GM19328 (cell line): ENCODE measurements at regions not wholly inside any gene's neighbourhood (a gene's known extent, or its start where the extent isn't known, plus 50 kb on each side); places are given as distances from the start of the nearest gene placed in this dataset.
"Not testable (repeated sequence)": the region's sequence is repeated elsewhere in the genome, so short reads cannot be mapped to it uniquely, and the experiment has no call there.

Experiments
- ATAC-seq: cut with Tn5 transposase; IDR thresholded peaks from one replicate; pipeline ENCODE4 v1.9.1; 2021; ENCODE audit warnings: mild to moderate bottlenecking, moderate library complexity; ENCODE audit not compliant: unreplicated experiment

DNA sequence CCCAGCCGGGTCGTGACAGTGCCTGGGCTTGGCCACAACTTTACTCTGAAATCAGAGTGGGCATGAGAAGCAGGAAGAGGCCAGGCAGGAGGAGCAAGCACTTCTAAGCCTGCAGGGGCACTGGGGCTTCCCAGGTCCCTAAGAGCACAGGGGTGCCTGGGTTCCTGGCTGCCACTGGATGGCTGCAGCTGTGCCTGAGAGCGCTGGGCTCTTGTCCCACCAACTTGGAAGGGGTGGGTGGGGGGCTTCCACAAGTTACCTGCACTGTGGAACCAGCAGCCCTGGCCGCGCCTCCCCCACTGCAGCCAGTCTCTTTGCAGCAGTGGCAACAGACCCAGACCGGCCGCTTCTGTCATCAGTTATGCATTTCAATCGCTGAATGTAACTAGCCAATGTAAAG, 434.7 kb upstream of the GRM3 start:
- no peak for ATAC-seq

DNA sequence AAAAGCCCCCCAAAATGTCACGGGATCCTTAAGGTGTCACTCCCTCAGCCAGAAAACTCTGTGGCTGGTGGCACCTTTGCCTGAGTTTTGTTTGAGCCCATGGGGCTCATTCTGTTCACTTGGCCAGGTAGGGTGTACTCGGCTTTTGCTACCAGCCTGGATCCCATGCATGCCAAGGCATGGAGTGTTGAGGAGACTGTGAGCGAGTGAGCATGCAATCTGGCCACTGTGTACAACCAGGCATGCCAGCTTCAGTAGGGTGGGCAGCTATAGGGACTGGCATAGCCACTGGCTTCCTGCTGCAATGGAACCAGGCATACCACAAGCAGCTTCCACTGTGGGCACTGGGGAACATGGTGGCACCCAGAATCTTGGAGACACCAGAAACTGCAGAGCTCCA, 436.0 kb upstream of the GRM3 start:
- ATAC-seq = no peak

DNA sequence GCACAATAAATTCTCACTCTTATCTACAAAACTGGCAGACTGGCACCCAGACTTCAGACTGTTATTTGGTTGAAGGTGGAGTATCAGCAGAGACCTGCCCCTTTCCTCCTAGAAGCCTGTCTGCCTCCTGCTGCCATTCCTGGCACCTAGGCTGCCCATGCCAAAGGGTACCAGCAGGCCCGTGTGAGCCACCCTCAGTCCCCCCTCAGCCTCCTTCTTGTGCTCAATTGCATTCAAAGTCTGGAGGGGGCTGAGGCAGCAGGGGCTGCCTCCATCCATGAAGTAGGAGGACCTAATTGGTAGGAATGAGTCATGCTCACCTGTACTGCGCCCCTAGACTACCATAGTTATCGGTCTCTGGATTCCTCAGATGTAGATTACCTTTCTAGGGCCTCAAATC, 440.9 kb upstream of the GRM3 start:
- no peak for ATAC-seq

DNA sequence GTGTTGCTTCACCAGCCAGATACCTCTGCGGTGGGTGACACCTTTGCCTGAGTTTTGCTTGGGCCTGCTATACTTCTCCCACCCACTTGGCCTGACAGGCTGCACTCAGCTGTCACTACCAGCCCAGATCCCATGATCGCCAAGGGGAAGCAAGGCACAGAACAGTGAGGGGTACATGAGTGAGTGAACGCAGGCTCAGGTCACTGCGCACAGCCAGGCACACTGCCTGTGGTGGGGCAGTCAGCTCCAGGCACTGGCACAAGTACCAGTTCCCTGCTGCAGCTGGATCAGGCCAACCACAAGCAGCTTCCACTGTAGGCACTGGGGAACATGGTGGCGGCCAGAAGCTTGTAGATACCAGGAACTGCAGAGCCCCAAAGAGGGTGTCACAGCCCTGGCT, 441.9 kb upstream of the GRM3 start:
- no peak for ATAC-seq

DNA sequence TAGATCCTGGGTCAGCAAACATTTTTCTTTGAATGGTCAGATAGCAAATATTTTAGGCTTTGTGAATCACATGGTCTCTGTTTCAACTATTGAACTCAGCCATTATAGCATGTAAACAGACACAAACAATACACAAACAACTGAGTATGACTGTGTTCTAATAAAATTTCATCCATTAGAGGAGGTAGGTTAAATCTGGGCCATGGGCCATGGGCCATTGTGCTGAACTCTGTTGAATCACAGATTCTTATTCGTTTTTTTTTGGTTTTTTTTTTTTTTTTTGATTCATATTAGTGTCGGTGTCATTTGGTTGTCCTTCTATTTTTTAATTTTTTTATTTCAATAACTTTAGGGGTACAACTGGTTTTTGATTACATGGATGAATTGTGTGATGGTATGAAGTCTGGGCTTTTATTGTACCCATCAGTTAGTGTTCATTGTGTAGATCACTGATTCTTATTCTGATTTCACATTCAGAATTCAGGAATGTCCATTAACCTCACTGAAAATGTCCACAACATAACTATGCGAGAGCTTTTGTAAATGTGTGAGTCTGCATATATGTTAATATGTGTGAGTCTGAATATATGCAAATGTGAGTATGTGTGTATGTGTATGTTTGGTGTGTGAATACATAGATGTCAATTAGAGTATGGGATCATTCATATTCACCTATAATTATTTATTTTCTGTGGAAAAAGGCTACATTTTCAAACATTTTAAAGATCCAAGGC, 443.7 kb upstream of the GRM3 start:
- ATAC-seq = no peak

DNA sequence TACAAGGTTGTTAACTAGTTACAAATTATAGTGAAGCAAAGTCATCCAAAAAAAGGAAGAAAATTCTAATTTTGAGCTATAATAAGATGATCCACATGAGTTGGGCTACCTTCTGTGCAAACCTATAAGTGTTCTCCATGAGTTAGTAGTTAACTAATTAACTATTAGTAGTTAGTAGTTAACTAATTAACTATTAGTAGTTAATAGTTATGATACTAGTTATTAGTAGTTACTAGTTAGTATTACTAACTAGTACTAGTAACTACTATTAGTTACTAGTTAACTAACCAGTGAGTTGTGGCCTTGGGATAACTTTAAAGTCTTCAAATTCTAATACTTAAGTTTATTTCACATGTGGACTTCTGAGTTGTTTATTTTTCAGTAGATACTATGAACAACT, 453.4 kb upstream of the GRM3 start:
- no peak for ATAC-seq

DNA sequence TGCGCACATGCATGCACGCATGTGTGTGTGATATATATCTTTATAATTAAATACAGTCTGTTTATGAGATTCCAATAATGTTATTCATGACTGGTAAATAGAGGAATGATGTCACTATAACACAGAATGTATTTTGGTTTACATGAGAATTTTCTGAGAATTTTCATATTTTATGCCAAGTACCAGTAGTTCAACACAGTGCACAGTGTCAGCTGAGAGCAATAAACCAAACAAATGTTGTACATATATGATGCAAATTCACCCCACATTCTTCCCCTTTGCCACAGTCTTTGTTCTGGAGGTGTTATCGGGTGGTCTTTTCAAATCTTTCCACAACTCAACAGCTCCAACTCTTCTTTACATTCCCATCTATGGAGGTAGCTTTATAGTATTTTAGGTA, 462.2 kb upstream of the GRM3 start:
- ATAC-seq = no peak

DNA sequence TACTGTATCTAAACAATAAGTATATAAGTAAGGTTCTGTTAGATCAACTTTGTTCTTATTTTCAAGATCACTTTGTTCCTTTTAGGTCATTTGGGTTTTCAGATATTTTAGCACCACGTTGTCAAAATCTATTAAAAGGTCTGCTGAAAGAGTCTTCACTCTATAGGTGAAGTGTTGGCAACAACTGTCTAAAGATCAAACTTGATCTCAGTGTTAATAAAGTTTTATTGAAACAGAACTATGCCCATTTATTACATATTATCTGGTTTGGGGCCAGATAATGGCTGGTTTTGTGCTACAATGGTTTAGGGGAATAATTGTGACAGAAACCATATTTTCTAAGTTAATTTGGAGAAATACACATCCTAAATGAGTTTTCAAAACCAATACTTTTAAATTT, 478.9 kb upstream of the GRM3 start:
- no peak for ATAC-seq

DNA sequence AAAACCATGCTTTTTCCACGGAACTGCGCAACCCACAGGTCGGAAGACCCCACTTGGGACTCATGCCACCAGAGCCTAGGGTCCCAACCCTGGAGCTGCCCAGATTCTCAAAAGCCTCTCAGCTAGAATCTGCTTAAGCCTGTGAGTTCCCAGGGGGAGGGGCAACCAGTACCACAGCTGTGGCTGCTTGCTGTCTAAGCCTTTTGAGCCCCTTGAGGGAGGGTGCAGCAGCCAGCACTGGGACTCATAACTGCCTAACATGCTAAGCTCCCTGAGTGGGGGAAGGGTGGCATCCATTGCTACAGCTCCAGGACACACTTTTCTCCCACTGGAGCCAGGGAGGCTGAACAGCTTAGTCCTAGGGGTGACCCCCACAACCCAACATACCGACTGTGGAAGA, 485.6 kb upstream of the GRM3 start:
- ATAC-seq = no peak

DNA sequence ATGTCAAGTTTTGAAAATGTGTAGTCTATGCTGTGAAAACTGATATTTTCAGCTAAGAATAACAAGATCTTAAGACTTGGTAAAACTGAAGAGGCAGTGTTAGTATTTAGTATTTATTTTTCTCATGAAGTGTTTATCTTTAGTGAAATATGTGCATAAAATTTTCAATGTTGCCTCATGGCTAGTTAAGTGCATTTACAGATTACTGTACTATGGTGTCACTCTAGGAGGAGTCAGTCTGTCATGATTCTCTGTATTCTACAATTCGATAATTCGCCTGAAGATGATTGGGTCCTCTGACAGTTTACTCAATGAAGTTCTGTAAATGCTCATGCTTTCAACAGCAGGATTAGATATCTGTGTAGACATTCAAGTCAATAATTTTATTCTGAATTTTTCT, 488.1 kb upstream of the GRM3 start:
- ATAC-seq = no peak

DNA sequence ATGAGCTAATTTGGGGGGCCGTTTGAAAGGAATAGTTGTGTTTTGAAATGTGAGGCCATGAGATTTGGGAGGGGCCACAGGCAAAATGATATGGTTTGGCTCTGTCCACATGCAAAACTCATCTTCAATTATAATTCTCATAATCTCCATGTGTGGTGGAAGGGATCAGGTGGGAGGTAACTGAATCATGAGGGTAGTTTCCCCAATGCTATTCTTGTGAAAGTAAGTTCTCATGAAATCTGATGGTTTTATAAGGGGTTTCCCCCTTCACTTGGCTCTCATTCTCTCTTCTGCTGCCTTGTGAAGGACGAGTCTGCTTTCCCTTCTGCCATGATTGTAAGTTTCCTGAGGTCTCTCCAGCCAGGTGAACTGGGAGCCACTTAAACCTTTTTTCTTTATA, 490.8 kb upstream of the GRM3 start:
- ATAC-seq = no peak

DNA sequence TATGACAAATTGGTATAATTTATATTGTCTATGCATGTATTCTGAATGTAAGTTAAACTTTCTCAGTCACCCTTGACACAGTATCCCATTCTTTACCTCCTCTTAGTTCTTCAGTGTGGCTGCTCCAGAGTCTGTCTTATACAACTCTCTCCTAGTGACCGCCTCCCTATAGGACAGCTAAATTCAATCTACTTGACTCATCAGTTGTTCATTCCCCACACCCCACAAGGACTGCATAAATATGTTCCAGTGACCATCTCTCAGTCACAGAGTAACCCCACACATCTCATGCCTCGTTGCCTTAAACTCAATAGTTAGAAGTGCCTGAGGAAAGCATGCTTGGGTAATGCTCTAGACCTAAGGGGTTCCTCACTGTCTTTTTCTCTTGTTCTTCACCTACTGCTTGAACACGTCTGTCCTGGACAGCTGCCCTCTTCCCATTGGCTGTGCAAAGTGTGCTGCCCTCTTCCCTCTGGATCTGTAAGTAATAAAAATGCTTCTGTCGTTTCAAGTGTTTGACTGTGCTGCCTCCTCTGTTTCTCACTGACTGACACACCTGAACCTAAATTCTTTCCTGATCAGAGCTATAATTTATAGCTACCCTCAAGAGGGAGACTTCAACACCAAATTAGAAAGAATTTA, 494.6 kb upstream of the GRM3 start:
- no peak for ATAC-seq

DNA sequence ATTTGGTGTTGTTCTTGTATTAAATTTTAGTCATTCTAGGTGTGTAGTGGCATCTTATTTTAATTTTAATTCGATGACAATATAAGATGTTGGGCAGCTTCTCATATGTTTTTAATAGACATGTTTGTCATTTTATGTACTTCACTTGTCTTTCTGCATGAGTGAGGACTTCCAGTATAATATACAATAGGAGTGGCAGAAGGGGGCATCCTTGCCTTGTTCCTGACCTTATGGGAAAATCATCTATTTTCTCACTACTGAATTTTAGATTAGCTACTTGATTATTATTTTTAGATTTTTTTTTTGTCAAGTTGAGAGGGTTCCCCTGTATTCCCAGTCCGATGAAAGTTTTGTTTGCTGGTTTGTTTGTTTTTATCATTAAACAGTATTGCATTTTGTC, 495.2 kb upstream of the GRM3 start:
- no peak for ATAC-seq

DNA sequence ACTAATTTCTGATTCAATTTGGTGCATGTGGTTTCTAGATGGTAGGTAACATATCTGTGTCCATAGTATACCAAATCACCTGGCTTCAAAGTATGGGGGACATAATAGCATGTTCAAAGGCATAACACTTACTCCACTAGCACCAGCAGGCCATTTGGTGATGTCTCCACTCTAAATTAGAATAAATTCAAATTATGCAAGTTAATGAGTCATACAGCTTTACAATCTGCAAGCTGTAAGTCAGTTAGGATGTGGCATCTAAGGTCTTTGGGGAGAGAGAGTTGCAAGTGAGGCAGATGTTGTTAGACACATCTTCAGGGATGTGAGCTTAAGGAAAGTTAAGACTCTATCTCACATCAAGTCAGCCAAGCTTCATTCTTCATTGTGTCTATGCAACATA, 506.4 kb upstream of the GRM3 start:
- no peak for ATAC-seq

DNA sequence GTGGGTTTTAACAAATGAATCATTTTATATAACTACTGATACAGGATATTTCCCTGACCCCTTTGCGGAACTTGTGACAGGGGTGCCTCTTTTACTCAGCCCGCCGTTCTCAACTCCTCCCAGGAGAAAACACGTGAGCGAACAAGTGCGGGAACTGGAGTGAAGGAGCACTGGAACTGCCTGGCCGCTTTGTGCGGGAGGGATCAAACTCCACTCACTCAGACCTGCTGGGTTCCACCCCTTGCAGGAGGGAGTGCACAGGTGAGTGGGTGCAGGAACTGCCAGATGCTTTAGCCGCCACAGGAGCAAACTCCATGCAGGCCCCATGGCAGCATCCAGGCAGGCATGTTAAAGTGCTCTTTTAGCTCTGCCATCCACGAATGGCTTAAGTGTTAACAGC, 513.4 kb upstream of the GRM3 start:
- ATAC-seq = no peak

DNA sequence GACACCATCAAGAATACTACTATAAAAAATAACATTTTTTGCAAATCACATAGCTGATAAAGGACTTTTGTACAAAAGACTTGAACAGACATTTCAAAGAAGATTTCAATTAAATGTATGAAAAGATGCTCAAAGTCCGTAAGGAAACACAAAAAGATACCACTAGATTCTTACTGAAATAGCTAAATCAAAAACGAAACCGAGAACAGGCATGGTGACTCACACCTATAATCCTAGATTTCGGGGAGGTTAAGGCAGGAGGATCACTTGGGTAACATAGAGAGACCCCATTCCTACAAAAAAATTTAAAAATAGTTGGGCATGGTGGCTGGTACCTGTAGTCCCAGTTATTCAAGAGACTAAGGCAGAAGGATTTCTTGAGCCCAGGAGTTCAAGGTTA, 520.2 kb upstream of the GRM3 start:
- no peak for ATAC-seq

DNA sequence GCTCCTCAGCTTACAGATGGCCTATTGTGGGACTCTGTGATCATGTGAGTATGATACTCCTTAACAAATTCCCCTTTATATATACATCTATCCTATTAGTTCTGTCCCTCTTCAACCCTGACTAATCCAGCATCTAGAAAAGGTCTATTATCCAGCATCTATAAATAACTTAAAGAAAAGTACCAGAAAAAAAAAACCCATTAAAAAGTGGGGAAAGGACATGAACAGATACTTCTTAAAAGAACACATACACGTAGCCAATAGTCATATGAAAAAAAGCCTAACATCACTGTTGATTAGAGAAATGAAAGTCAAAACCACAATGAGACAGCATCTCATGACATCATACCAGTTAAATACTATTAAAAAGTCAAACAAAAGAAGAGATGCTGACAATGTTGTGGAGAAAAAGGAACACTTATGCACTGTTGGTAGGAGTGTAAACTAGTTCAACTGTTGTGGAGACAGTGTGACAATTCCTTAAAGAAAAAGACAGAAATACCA, 549.5 kb upstream of the GRM3 start:
- ATAC-seq = no peak

DNA sequence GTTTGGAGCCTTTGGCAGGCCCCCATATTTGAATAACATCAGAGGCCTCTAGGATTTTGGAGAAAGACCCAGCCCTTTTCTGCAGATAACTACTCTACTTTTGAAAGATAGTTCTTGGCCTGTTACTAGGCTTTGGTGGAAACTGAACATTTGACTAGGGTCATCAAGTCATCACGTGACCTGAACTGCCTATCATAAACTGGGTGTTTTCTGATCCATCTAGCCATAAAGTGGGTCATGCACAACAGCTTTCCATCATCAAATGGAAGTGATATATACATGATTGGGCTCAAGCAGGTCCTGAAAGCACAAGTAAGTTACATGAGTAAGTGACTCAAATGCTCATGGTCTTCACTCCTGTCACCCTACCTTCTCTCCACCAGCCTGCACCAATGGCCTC, 552.3 kb upstream of the GRM3 start:
- no peak for ATAC-seq

DNA sequence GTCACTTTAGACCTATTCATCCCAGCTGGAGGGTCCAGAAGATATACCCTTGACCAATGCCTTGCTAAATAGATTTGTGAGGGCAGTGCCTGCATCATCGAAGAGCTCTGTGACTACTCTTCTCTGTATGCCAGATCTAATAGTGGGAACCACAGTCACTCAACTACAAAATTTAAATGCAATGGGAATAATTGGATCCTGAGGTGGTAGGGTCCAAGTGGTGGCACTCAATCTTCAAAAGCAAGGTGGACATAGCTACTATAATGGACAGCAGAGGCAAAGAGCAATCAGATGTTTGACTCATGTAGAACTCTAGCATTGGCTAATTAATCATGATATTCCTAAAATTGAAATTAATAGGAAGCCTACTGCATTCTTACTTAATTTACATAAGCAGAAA, 554.3 kb upstream of the GRM3 start:
- ATAC-seq = no peak

DNA sequence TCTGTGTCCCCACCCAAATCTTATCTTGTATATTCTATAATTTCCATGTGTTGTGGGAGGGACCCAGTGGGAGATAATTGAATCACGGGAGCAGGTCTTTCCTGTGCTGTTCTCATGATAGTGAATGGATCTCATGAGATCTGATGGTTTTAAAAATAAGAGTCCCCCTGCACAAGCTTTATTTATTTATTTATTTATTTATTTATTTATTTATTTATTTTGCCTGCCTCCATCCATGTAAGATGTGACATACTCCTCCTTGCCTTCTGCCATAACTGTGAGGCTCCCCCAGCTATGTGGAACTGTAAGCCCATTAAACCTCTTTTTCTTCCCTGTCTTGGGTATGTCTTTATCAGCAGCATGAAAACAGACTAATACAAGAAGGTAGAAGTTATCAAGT, 579.1 kb upstream of the GRM3 start:
- not testable (repeated sequence) for ATAC-seq

DNA sequence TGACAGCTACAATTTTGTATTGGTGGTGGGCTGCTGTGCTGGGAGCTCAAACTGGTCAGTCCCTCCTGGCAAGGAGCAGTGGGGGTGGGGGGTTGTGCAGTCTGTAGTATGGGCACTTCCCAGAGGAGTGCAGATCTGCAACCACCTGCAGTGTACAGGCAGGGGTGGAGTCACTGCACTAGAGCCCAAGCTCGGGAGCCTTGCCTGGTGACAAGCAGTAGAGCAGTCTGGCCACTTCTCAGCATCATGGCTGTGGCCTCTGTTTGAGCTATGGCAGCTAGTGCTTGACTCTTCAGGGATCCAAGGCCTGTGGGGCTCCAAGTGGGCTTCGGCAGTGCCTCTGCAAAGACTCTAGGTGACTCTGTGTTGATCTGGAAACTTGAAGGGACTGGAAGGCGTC, 585.1 kb upstream of the GRM3 start:
- ATAC-seq = no peak

DNA sequence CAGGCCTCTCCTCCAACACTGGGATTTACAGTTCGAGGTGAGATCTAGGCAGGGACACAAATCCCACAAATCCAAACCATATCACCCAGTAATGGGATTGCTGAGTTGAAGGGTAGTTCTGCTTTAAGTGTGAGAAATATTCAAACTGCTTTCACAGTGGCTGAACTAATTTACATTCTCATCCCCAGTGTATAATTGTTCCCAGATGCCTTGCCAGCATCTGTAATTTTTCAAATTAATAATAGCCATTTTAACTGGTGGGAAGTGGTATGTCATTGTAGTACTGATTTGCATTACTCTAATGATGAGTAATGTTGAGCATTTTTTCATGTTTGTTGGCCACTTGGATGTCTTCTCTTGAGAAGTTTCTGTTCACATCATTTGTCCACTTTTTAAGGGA, 592.8 kb upstream of the GRM3 start:
- ATAC-seq = no peak

DNA sequence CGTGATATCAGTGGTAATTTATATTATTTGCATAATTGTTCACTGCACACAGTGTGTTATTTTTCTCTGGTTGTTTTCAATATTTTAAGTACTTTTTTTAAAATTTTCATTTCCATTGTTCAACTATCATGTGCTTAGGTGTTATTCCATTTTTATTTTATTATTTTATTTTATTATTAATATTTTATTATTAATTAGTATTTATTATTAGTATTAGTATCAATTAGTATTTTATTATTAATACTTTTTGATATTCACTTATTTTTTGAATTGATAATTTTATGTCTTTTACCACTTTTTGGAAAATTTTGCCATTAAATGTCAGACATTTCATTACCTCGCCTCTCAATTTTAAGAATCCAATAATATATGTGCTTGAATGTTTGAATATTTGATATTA, 593.8 kb upstream of the GRM3 start:
- ATAC-seq = no peak
